Transverse colon (tissue), 4 donors: ENCODE measurements at regions not wholly inside any gene's neighbourhood (a gene's known extent, or its start where the extent isn't known, plus 50 kb on each side); places are given as distances from the start of the nearest gene placed in this dataset.

ENCODE experiments used
- DNase-seq: peaks from one replicate; pipeline ENCODE4 v3.0.0-alpha.2; 2019
- H3K27ac ChIP-seq, 4 donors: fragments of 200-600 bp; sonication (generic); 2 replicates each; pipeline ENCODE4 v1.5.1; 2016 to 2018; ENCODE audit warnings: inconsistent platforms in 4 of 4
- H3K27me3 ChIP-seq: fragments of 200-600 bp; sonication (generic); 2 replicates; pipeline ENCODE4 v1.5.1; 2017; ENCODE audit warnings: inconsistent platforms
- H3K36me3 ChIP-seq, 4 donors: fragments of 200-600 bp; sonication (generic); 2 replicates each; pipeline ENCODE4 v1.5.1; 2017 to 2019; ENCODE audit warnings: inconsistent platforms in 4 of 4
- H3K4me1 ChIP-seq, 4 donors: fragments of 200-600 bp; sonication (generic); 2 replicates each; pipeline ENCODE4 v1.5.1; 2017 to 2020; ENCODE audit warnings: inconsistent platforms in 4 of 4
- H3K4me3 ChIP-seq, 4 donors: fragments of 200-600 bp; sonication (generic); 1 replicate in 1 of 4; 2 replicates in 3 of 4; pipeline versions ENCODE4 v1.5.1 to v1.6.1; 2017 to 2019; ENCODE audit warnings: inconsistent platforms in 4 of 4
- H3K9me3 ChIP-seq, 2 donors: fragments of 200-600 bp; sonication (generic); 2 replicates each; pipeline ENCODE4 v1.5.1; 2017 to 2019; ENCODE audit warnings: inconsistent platforms in 2 of 2
- EP300 ChIP-seq: sonication (generic); formaldehyde crosslinking; IDR thresholded peaks from one replicate; pipeline ENCODE4 v1.6.1; 2017; ENCODE audit warnings: antibody characterized with exemption, low read depth
- POLR2A ChIP-seq: fragments of 450-650 bp; IDR thresholded peaks from one replicate; pipeline ENCODE4 v1.6.1; 2016; ENCODE audit warnings: antibody characterized with exemption, mild to moderate bottlenecking, moderate library complexity
- POLR2AphosphoS5 ChIP-seq, 3 donors: sonication (generic); formaldehyde crosslinking; IDR thresholded peaks; one replicate each; pipeline ENCODE4 v1.6.1; 2016; ENCODE audit warnings: antibody characterized with exemption in 3 of 3
- WGBS, 2 donors: methylation state at CpG; one replicate each; pipeline ENCODE4 v1.1.5; 2018; ENCODE audit warnings: low coverage in 1 of 2; 5-methylcytosine and 5-hydroxymethylcytosine counted together
- in situ Hi-C, 4 donors: fragments of 200-750 bp; cut with MboI; loops; one replicate each; pipeline versions ENCODE4 v1.15.0 to v1.15.1; 2017; ENCODE audit warnings: low sequenced_read_pairs in 3 of 4, low pct_ligation_motif_present in 1 of 4, low pct_unique_long_range_greater_than_20kb in 1 of 4
- intact Hi-C: fragments of 100-400 bp; cut with DNase I; formaldehyde crosslinking; loops from one replicate; pipeline ENCODE4 v1.15.1; 2023; ENCODE audit warnings: low total_unique reads
- TF ChIP-seq, protein P1 (sequence below), 5 experiments: fragments of 200-600 bp in 3 of 5; fragments of 450-650 bp in 2 of 5; sonication (generic) in 3 of 5; IDR thresholded peaks; 1 replicate in 2 of 5; 2 replicates in 3 of 5; pipeline ENCODE4 v1.5.1; 2016 to 2017; ENCODE audit warnings: antibody characterized with exemption in 5 of 5, inconsistent platforms in 3 of 5, mild to moderate bottlenecking in 2 of 5, moderate library complexity in 1 of 5

DNA sequence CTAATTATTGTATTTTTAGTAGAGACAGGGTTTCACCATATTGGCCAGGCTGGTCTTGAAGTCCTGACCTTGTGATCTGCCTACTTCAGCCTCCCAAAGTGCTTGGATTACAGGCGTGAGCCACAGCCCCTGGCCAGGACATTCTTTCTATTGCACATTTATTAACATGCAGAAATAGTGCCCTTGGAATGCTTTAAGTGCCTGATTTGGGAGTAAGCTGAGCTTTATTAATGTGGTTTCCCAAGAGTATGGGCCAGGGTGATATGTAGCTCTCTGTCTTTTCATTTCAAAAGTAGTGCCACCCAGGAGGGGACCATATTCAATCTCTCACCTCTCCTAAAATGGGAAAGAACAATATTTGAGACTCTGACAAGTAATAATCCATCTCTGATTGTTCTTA is 970.7 kb downstream of the KCNMA1 start:
- 67% methylated on average over 1 of the region's 1 CpG; no CpG with 5 or more reads in 1 of the 2 donors for WGBS, 2 donors
- H3K27me3 ChIP-seq, result no peaks in the 10 kb centered on the region
- H3K36me3 ChIP-seq, result no peaks in the 10 kb centered on the region
- no peaks in the 10 kb centered on the region for H3K9me3 ChIP-seq
- no peak for TF ChIP-seq EP300
- TF ChIP-seq POLR2A, result no peak
- TF ChIP-seq, protein P1, sequence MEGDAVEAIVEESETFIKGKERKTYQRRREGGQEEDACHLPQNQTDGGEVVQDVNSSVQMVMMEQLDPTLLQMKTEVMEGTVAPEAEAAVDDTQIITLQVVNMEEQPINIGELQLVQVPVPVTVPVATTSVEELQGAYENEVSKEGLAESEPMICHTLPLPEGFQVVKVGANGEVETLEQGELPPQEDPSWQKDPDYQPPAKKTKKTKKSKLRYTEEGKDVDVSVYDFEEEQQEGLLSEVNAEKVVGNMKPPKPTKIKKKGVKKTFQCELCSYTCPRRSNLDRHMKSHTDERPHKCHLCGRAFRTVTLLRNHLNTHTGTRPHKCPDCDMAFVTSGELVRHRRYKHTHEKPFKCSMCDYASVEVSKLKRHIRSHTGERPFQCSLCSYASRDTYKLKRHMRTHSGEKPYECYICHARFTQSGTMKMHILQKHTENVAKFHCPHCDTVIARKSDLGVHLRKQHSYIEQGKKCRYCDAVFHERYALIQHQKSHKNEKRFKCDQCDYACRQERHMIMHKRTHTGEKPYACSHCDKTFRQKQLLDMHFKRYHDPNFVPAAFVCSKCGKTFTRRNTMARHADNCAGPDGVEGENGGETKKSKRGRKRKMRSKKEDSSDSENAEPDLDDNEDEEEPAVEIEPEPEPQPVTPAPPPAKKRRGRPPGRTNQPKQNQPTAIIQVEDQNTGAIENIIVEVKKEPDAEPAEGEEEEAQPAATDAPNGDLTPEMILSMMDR (IDR thresholded peaks at IDR 0.05), result no peak
- TF ChIP-seq POLR2AphosphoS5 (IDR thresholded peaks at IDR 0.05), result no peak
- no peak overlapping the region for H3K27ac ChIP-seq
- intact Hi-C loops, result no loop called here
- DNase-seq, result no peak
- no peak overlapping the region for H3K4me3 ChIP-seq
- in situ Hi-C loops, result no loop called here
- H3K4me1 ChIP-seq, result no peaks in the 10 kb centered on the region

DNA sequence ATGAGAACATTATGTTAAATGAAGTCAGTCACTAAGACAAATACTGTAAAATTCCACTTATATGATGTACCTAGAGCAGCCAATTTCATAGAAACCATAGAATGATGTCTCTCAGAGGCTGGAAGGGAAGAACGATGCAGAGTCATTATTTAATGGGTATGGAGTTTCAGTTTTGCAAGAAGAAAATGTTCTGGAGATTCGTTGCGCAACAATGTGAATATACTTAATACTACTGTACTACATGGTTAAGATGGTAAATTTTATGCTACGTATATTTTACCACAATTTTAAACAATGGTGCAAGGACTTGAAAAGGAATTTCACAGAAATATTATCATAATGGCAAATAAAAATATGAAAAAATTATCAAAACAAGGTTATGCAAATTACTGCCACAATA is 972.6 kb downstream of the KCNMA1 start:
- TF ChIP-seq POLR2AphosphoS5 (IDR thresholded peaks at IDR 0.05) (no peak), POLR2A (no peak), EP300 (no peak)
- TF ChIP-seq, protein P1 (IDR thresholded peaks at IDR 0.05), result no peak
- no peak for DNase-seq
- H3K27me3 ChIP-seq, result no peaks in the 10 kb centered on the region
- no peak overlapping the region for H3K27ac ChIP-seq
- no peaks in the 10 kb centered on the region for H3K9me3 ChIP-seq
- H3K36me3 ChIP-seq, result no peaks in the 10 kb centered on the region
- no peak overlapping the region for H3K4me3 ChIP-seq
- no peaks in the 10 kb centered on the region for H3K4me1 ChIP-seq
- intact Hi-C loops (no loop called here), in situ Hi-C loops (no loop called here)
- WGBS, 2 donors, result 90 to 94% methylated on average over 4 of the region's 4 CpGs

DNA sequence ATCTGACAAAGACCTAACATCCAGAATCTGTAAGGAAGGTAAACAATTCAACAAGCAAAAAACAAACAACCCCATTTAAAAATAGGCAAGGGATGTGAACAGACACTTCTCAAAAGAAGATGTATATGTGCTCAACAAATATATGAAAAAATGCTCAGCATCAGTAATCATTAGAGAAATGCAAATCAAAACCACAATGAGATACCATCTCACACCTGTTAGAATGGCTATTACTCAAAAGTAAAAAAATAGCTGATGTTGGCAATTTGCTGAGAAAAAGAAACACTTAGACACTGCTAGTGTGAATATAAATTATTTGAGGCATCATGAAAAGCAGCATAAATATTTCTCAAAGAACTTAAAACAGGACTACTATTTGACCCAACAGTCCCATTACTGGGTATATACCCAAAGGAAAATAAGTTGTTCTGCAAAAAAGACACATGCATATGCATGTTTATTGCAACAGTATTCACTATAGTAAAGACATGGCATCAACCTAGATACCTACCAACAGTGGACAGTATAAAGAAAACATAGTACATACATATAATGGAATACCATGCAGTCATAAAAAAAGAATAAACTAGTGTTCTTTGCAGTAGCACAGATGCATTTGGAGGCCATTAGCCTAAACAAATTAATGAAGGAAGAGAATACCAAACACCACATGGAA is 980.1 kb downstream of the KCNMA1 start:
- Histone ChIP-seq H3K9me3 (no peaks in the 10 kb centered on the region), H3K27me3 (no peaks in the 10 kb centered on the region), H3K27ac (no peak overlapping the region), H3K4me3 (no peak overlapping the region), H3K36me3 (no peaks in the 10 kb centered on the region), H3K4me1 (no peaks in the 10 kb centered on the region)
- no peak for DNase-seq
- TF ChIP-seq POLR2AphosphoS5 (IDR thresholded peaks at IDR 0.05) (no peak), POLR2A (no peak), EP300 (no peak)
- TF ChIP-seq, protein P1 (IDR thresholded peaks at IDR 0.05), result no peak
- in situ Hi-C loops, result no loop called here
- intact Hi-C loops, result no loop called here

DNA sequence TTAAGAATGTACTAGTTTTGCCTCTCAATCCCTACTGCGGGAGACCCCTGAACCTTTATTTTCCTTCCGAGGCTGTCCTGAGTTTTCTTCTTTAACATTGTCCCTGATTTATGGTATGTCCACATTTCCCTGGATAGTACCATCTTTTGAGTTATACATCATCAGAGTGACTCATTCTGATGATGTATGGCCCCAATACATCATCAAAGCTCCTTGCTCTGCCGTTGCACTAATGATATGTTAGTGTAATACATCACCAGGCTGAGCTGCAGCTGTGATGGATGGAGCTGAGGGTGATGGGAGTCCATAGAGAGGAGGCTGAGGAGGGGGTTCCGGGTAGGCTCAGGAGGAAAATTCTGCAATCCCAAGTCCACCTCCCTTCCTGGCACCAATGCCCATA is 986.5 kb downstream of the KCNMA1 start:
- WGBS, 2 donors, result 63 to 76% methylated on average over 3 to 4 of the region's 4 CpGs
- in situ Hi-C loops, result no loop called here
- Histone ChIP-seq H3K27ac (peak overlapping the region in 2 of 4 donors; percentile 57 to 61), H3K4me3 (no peak overlapping the region), H3K4me1 (peaks cover 5 to 27% (median 9%) of the 10 kb centered on the region in 4 donors), H3K9me3 (no peaks in the 10 kb centered on the region), H3K27me3 (no peaks in the 10 kb centered on the region), H3K36me3 (no peaks in the 10 kb centered on the region)
- TF ChIP-seq, protein P1 (IDR thresholded peaks at IDR 0.05), result no peak
- TF ChIP-seq POLR2AphosphoS5 (IDR thresholded peaks at IDR 0.05) (no peak), EP300 (no peak), POLR2A (no peak)
- intact Hi-C loops, result no loop called here
- DNase-seq, result no peak
